Keratinocyte (primary cell): ENCODE measurements at regions not wholly inside any gene's neighbourhood (a gene's known extent, or its start where the extent isn't known, plus 50 kb on each side); places are given as distances from the start of the nearest gene placed in this dataset.
"Not testable (repeated sequence)": the region's sequence is repeated elsewhere in the genome, so short reads cannot be mapped to it uniquely, and the experiment has no call there.

Experiments used
- DNase-seq: peaks from one replicate; pipeline ENCODE4 v3.0.0-alpha.2; 2011; ENCODE audit warnings: low read depth, missing footprints, low spot score
- FAIRE-seq: peaks from 2 replicates; lab custom pipeline; 2011; peaks lifted over from hg19 to GRCh38; lab: Jason Lieb, UNC
- H2AFZ ChIP-seq: 2 replicates; pipeline ENCODE4 v1.6.0; 2012; ENCODE audit warnings: low read length, control low read depth, inconsistent platforms; ENCODE audit not compliant: control insufficient read depth
- H3K27ac ChIP-seq: 2 replicates; pipeline ENCODE4 v1.5.1; 2011; ENCODE audit warnings: low read length; ENCODE audit not compliant: control insufficient read depth, insufficient read depth
- H3K27me3 ChIP-seq: 3 replicates; pipeline ENCODE4 v1.6.0; 2011; ENCODE audit warnings: low read length; ENCODE audit not compliant: control insufficient read depth, insufficient read depth; ENCODE audit errors: extremely low read depth
- H3K36me3 ChIP-seq, 2 experiments: 2 replicates in 1 of 2; 3 replicates in 1 of 2; pipeline ENCODE4 v1.5.1; 2011; ENCODE audit warnings: low read length in 2 of 2, mild to moderate bottlenecking in 1 of 2; ENCODE audit not compliant: control insufficient read depth in 2 of 2, insufficient read depth in 2 of 2; ENCODE audit errors: extremely low read depth in 1 of 2
- H3K4me1 ChIP-seq: 3 replicates; pipeline ENCODE4 v1.5.1; 2011; ENCODE audit warnings: low read length; ENCODE audit not compliant: control insufficient read depth, insufficient read depth; ENCODE audit errors: extremely low read depth
- H3K4me2 ChIP-seq: 3 replicates; pipeline ENCODE4 v1.6.0; 2011; ENCODE audit warnings: low read depth, low read length; ENCODE audit not compliant: control insufficient read depth, insufficient read depth; ENCODE audit errors: extremely low read depth
- H3K4me3 ChIP-seq, 3 experiments: fragments of 200-600 bp in 1 of 3; sonication (generic) in 1 of 3; 2 replicates in 2 of 3; 3 replicates in 1 of 3; pipeline ENCODE4 v1.5.1; 2011 to 2016; ENCODE audit warnings: low read length in 3 of 3, mild to moderate bottlenecking in 3 of 3, control low read depth in 2 of 3, inconsistent platforms in 1 of 3, low read depth in 1 of 3, mixed read lengths in 1 of 3, mixed run types in 1 of 3, moderate library complexity in 1 of 3; ENCODE audit not compliant: control insufficient read depth in 2 of 3, insufficient read depth in 2 of 3; ENCODE audit errors: extremely low read depth in 1 of 3
- H3K79me2 ChIP-seq: 2 replicates; pipeline ENCODE4 v1.6.0; 2012; ENCODE audit warnings: low read length; ENCODE audit not compliant: control insufficient read depth, insufficient read depth
- H3K9ac ChIP-seq: 3 replicates; pipeline ENCODE4 v1.6.0; 2011; ENCODE audit warnings: low read length; ENCODE audit not compliant: control insufficient read depth, insufficient read depth; ENCODE audit errors: extremely low read depth
- H3K9me1 ChIP-seq: 3 replicates; pipeline ENCODE4 v1.6.0; 2011; ENCODE audit warnings: low read length; ENCODE audit not compliant: control insufficient read depth, insufficient read depth; ENCODE audit errors: extremely low read depth
- H3K9me3 ChIP-seq: 2 replicates; pipeline ENCODE4 v1.5.1; 2012; ENCODE audit warnings: low read depth, low read length; ENCODE audit not compliant: control insufficient read depth
- H4K20me1 ChIP-seq: 3 replicates; pipeline ENCODE4 v1.6.0; 2011; ENCODE audit warnings: low read length; ENCODE audit not compliant: control insufficient read depth, insufficient read depth; ENCODE audit errors: extremely low read depth
- CTCF ChIP-seq, 3 experiments: IDR thresholded peaks in 1 of 3; conservative IDR thresholded peaks in 1 of 3; optimal IDR thresholded peaks in 1 of 3; 2 replicates in 2 of 3; 3 replicates in 1 of 3; pipeline versions ENCODE3 to v1.5.1; 2011; ENCODE audit warnings: low read length in 3 of 3, mild to moderate bottlenecking in 3 of 3, moderate library complexity in 2 of 3, control low read depth in 1 of 3, inconsistent platforms in 1 of 3; ENCODE audit not compliant: insufficient read depth in 2 of 3; ENCODE audit errors: extremely low read depth in 1 of 3
- EZH2 ChIP-seq: IDR thresholded peaks from one replicate; pipeline ENCODE4 v1.6.1; 2012; ENCODE audit warnings: inconsistent platforms, mild to moderate bottlenecking, low read length, moderate library complexity
- dilution Hi-C: fragments of 300-500 bp; cut with MboI; formaldehyde crosslinking; loops from one replicate; pipeline ENCODE4 v1.7.0; 2020; ENCODE audit warnings: low sequenced_read_pairs; ENCODE audit not compliant: extremely low pct_ligation_motif_present

GRCh38 chr2:207437524-207438143, 92.1 kb upstream of the CREB1 start:
- TF ChIP-seq EZH2, result no peak
- TF ChIP-seq CTCF (optimal IDR thresholded peaks at IDR 0.05 in 1 of 3, IDR thresholded peaks at IDR 0.05 in 1 of 3, conservative IDR thresholded peaks at IDR 0.05 in 1 of 3; ENCODE audit: extremely low read depth in 1 of 3, insufficient read depth in 2 of 3, low read length in 3 of 3), result no peak
- Histone ChIP-seq H3K4me1 (peaks cover 3% of the 10 kb centered on the region), H2AFZ (no peak overlapping the region), H3K4me2 (no peak overlapping the region), H3K9me3 (no peaks in the 10 kb centered on the region), H3K79me2 (no peaks in the 10 kb centered on the region), H3K9me1 (no peaks in the 10 kb centered on the region), H3K36me3 (no peaks in the 10 kb centered on the region), H3K9ac (no peak overlapping the region), H3K27me3 (no peaks in the 10 kb centered on the region), H3K4me3 (no peak overlapping the region), H3K27ac (no peak overlapping the region), H4K20me1 (no peaks in the 10 kb centered on the region)
- peak; percentile 57 for FAIRE-seq
- dilution Hi-C loops, result no loop called here
- DNase-seq, result no peak

- dilution Hi-C loops, result no loop called here
- Histone ChIP-seq H3K36me3 (no peaks in the 10 kb centered on the region), H3K27me3 (no peaks in the 10 kb centered on the region), H3K27ac (no peak overlapping the region), H3K4me1 (peaks cover 3% of the 10 kb centered on the region), H2AFZ (no peak overlapping the region), H3K4me2 (no peak overlapping the region), H3K4me3 (no peak overlapping the region), H3K9me3 (no peaks in the 10 kb centered on the region), H3K9me1 (no peaks in the 10 kb centered on the region), H3K79me2 (no peaks in the 10 kb centered on the region), H4K20me1 (no peaks in the 10 kb centered on the region), H3K9ac (no peak overlapping the region)
- TF ChIP-seq EZH2, result no peak
- TF ChIP-seq CTCF (optimal IDR thresholded peaks at IDR 0.05 in 1 of 3, IDR thresholded peaks at IDR 0.05 in 1 of 3, conservative IDR thresholded peaks at IDR 0.05 in 1 of 3; ENCODE audit: extremely low read depth in 1 of 3, insufficient read depth in 2 of 3, low read length in 3 of 3), result no peak
- FAIRE-seq (no peak), DNase-seq (no peak)
Observed at GRCh38 chr2:207438414-207439126, 91.2 kb upstream of the CREB1 start.

- H3K27me3 ChIP-seq, H3K27ac ChIP-seq, H2AFZ ChIP-seq, H3K9me3 ChIP-seq, H3K79me2 ChIP-seq, dilution Hi-C loops, H3K4me3 ChIP-seq, H3K9me1 ChIP-seq, H3K9ac ChIP-seq, FAIRE-seq, DNase-seq, H4K20me1 ChIP-seq, H3K4me2 ChIP-seq, H3K36me3 ChIP-seq, H3K4me1 ChIP-seq: not testable (repeated sequence)
Observed at GRCh38 chr2:207439881-207440280, 89.9 kb upstream of the CREB1 start.
